HepG2 (cell line): ENCODE measurements at regions not wholly inside any gene's neighbourhood (a gene's known extent, or its start where the extent isn't known, plus 50 kb on each side); places are given as distances from the start of the nearest gene placed in this dataset.

Experiments
- CAMTA2 ChIP-seq: sonication (generic); formaldehyde crosslinking; IDR thresholded peaks from 2 replicates; pipeline ENCODE4 v1.4.0; 2020; ENCODE audit warnings: mild to moderate bottlenecking, missing genetic modification reagents, borderline replicate concordance
- HES4 ChIP-seq: sonication (generic); formaldehyde crosslinking; IDR thresholded peaks from 2 replicates; pipeline ENCODE4 v1.9.0; 2021; ENCODE audit warnings: mild to moderate bottlenecking, missing genetic modification reagents, borderline replicate concordance
- KAT2B ChIP-seq: fragments of 150-350 bp; IDR thresholded peaks from 2 replicates; pipeline ENCODE4 v1.6.1; 2014; ENCODE audit warnings: low read depth, low read length, borderline replicate concordance
- KLF9 ChIP-seq: IDR thresholded peaks from 2 replicates; pipeline ENCODE4 v1.6.1; 2016; ENCODE audit warnings: low read depth
- RAD21 ChIP-seq: fragments of 450-650 bp; formaldehyde crosslinking; IDR thresholded peaks from 2 replicates; pipeline ENCODE4 v1.5.0; 2020; ENCODE audit warnings: mild to moderate bottlenecking
- SMARCC2 ChIP-seq: fragments of 450-650 bp; IDR thresholded peaks from 2 replicates; pipeline ENCODE4 v1.6.1; 2017; ENCODE audit warnings: antibody characterized with exemption, mild to moderate bottlenecking
- ZBTB40 ChIP-seq, 2 experiments: fragments of 450-650 bp in 1 of 2; sonication (generic) in 1 of 2; formaldehyde crosslinking in 1 of 2; IDR thresholded peaks; 2 replicates each; pipeline versions ENCODE4 v1.6.1 to v1.8.0; 2016 to 2022; ENCODE audit warnings: antibody characterized with exemption in 1 of 2, mild to moderate bottlenecking in 1 of 2, missing genetic modification reagents in 1 of 2
- ZNF280B ChIP-seq: sonication (generic); formaldehyde crosslinking; IDR thresholded peaks from 2 replicates; pipeline ENCODE4 v1.5.0; 2020; ENCODE audit warnings: missing genetic modification reagents, mild to moderate bottlenecking, borderline replicate concordance

DNA sequence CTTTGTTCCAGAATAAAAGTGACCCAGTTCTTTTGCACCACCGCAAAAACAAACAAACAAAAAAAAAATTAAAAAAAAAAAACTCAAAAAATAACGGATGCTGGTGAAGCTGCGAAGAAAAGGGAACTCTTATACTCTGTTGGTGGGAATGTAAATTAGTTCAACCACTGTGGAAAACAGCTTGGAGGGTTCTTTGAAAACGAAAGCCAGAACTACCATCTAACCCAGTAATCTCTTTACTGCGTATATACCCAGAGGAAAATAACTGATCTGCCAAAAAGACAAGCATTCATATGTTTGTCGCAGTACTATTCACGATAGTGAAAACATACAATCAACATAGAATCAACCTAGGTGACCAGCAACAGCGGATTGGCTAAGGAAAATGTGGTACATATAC, 298.9 kb upstream of the CBLB start (continued):
- TF ChIP-seq ZBTB40 (IDR thresholded peaks at IDR 0.05) (no peak), ZBTB40 (CRISPR knock-in tag; IDR thresholded peaks at IDR 0.05) (no peak), KAT2B (no peak), SMARCC2 (no peak), KLF9 (no peak), RAD21 (CRISPR knock-in tag) (no peak), ZNF280B (no peak), CAMTA2 (CRISPR knock-in tag) (no peak), HES4 (no peak)
